SH-SY5Y (cell line): ENCODE measurements at regions not wholly inside any gene's neighbourhood (a gene's known extent, or its start where the extent isn't known, plus 50 kb on each side); places are given as distances from the start of the nearest gene placed in this dataset.

ENCODE experiments used
- GATA2 ChIP-seq: IDR thresholded peaks from 2 replicates; pipeline ENCODE4 v1.6.1; 2011; ENCODE audit warnings: mild to moderate bottlenecking, low read depth, low read length
- GATA3 ChIP-seq: IDR thresholded peaks from 2 replicates; pipeline ENCODE4 v1.6.1; 2011; ENCODE audit warnings: low read depth, mild to moderate bottlenecking, low read length, moderate library complexity

DNA sequence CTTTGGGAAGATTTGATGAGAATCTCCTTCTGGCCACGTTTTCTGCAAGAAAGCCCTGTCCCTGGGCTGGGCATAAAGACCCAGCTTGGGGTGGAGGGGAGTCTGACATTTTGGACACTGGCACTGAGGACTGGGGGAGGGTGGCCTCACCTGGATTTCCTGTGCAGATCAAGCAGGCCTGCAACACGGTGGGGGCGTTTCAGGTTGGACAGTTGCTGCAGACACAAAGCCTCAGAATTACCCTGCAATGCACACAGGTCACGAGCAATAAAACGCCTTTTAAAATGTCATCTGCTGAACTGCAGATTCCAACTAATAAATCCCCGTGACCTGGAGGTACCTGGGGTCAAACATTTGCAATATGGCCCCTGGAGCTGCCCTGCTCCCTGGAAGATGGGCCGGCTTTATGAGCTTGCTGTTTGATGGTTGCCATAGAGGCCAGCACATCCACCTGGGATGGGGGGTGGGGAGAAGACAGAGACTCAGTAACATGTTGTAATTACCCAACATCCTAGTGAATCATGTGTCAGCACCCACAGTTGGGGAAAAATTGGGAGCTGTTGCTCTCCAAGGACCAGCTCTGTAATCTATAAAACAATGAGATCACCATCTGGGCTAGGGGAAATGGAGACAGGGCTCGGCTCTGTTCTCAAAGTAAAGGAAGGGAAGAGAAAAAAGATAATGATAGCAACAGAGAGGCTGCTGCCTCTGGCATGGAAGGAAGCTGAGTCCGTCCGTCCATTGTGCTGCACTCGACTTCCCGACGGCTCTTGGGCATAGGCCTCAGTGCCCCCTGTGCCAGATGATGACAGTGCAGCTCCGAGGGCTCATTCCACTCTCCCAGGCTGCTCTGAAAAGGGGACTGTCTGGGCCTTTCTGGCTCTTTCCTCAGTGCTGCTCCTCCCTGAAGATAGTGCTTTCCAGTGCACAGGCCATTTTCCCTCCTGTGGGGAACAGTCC is 340.3 kb downstream of the CYRIA start:
- TF ChIP-seq GATA2: no peak
- TF ChIP-seq GATA3: no peak
